Right atrium auricular region (tissue), 2 donors: ENCODE measurements at regions not wholly inside any gene's neighbourhood (a gene's known extent, or its start where the extent isn't known, plus 50 kb on each side); places are given as distances from the start of the nearest gene placed in this dataset.

Experiments used
- DNase-seq: peaks from one replicate; pipeline ENCODE4 v3.0.0-alpha.2; 2019; ENCODE audit warnings: low spot score
- H3K27ac ChIP-seq, 2 donors: fragments of 200-600 bp; sonication (generic); 1 replicate in 1 of 2; 2 replicates in 1 of 2; pipeline ENCODE4 v1.5.1; 2016 to 2019
- H3K27me3 ChIP-seq, 2 donors: fragments of 200-600 bp; sonication (generic); one replicate each; pipeline versions ENCODE4 v1.5.1 to v1.6.0; 2017 to 2019
- H3K36me3 ChIP-seq: fragments of 200-600 bp; sonication (generic); one replicate; pipeline ENCODE4 v1.5.1; 2016
- H3K4me1 ChIP-seq, 2 donors: fragments of 200-600 bp; sonication (generic); one replicate each; pipeline versions ENCODE4 v1.5.1 to v1.6.0; 2017 to 2019
- H3K4me3 ChIP-seq, 2 donors: fragments of 200-600 bp; sonication (generic); 1 replicate in 1 of 2; 2 replicates in 1 of 2; pipeline ENCODE4 v1.5.1; 2017 to 2019; ENCODE audit warnings: mild to moderate bottlenecking in 1 of 2, moderate library complexity in 1 of 2
- H3K9me3 ChIP-seq, 2 donors: fragments of 200-600 bp; sonication (generic); one replicate each; pipeline ENCODE4 v1.5.1; 2019
- TF ChIP-seq, protein P1 (sequence below), 2 donors: fragments of 200-600 bp; sonication (generic); IDR thresholded peaks; one replicate each; pipeline ENCODE4 v1.5.1; 2019; ENCODE audit warnings: antibody characterized with exemption in 2 of 2

DNA sequence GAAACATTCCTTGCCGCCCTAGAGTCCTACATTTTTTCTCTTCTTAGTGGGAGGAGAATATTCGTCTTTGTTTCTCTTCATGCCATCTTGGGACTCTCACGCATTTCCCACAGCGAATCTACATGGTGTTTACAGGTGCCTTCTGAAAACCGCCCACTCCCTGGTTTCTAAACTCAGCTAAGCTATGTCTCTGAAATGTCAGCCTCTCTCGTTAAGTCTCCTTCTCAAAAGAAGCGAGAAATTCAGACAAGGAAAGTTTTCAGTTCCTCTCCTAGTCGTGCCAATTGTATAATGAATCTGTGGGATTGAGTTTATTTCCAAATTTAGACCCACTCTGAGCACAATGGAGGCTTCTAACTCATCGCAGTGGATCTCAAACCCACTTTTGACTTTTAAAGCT lies 186.8 kb upstream of the NFIB start:
- Histone ChIP-seq H3K4me1 (no peaks in the 10 kb centered on the region), H3K36me3 (no peaks in the 10 kb centered on the region), H3K27me3 (no peaks in the 10 kb centered on the region), H3K9me3 (no peaks in the 10 kb centered on the region), H3K4me3 (no peak overlapping the region), H3K27ac (no peak overlapping the region)
- TF ChIP-seq, protein P1, sequence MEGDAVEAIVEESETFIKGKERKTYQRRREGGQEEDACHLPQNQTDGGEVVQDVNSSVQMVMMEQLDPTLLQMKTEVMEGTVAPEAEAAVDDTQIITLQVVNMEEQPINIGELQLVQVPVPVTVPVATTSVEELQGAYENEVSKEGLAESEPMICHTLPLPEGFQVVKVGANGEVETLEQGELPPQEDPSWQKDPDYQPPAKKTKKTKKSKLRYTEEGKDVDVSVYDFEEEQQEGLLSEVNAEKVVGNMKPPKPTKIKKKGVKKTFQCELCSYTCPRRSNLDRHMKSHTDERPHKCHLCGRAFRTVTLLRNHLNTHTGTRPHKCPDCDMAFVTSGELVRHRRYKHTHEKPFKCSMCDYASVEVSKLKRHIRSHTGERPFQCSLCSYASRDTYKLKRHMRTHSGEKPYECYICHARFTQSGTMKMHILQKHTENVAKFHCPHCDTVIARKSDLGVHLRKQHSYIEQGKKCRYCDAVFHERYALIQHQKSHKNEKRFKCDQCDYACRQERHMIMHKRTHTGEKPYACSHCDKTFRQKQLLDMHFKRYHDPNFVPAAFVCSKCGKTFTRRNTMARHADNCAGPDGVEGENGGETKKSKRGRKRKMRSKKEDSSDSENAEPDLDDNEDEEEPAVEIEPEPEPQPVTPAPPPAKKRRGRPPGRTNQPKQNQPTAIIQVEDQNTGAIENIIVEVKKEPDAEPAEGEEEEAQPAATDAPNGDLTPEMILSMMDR (IDR thresholded peaks at IDR 0.05): no peak
- no peak for DNase-seq

DNA sequence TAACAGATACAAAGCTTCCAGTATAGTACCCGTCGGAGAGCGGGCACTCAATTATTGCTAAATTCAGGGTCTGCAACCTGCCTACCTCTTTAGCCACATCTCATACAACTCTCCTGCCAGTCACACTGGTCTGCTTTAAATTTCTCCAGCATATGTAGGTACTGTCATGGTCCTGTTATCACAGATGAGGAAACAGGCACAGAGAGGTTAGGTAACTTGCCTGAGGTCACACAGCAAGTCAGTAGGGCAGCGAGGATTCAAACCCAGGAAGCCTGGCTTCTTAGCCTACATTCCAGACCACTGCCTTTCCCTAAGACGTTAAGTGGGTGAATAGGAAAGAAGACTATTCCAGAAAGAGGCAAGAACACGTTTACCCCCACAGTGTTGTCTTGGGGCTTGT lies 186.0 kb upstream of the NFIB start:
- Histone ChIP-seq H3K4me1 (no peaks in the 10 kb centered on the region), H3K4me3 (no peak overlapping the region), H3K27me3 (no peaks in the 10 kb centered on the region), H3K9me3 (no peaks in the 10 kb centered on the region), H3K27ac (no peak overlapping the region), H3K36me3 (no peaks in the 10 kb centered on the region)
- no peak for DNase-seq
- TF ChIP-seq, protein P1 (IDR thresholded peaks at IDR 0.05): no peak

DNA sequence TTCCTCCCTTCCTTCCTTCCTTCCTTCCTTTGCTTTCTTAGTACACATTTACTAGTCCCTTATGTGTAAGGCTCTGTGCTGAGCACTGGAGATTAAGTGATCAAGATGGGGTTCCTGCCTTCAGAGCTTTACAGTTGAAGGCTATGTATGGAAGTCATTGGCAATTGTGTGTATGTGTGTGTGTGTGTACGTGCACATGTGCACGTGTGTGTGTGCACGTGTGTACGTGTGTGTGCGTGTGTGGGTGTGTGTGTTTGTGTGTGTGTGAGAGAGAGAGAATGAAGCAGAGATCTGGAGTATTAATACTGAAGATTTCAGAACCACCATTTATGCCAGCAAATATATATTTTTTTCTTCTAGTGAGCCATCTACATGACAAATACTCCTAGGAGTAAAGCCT lies 184.9 kb upstream of the NFIB start:
- no peak overlapping the region for H3K27ac ChIP-seq
- H3K4me1 ChIP-seq: no peaks in the 10 kb centered on the region
- TF ChIP-seq, protein P1 (IDR thresholded peaks at IDR 0.05): no peak
- no peak for DNase-seq
- H3K4me3 ChIP-seq: no peak overlapping the region
- no peaks in the 10 kb centered on the region for H3K9me3 ChIP-seq
- H3K27me3 ChIP-seq: no peaks in the 10 kb centered on the region
- no peaks in the 10 kb centered on the region for H3K36me3 ChIP-seq

GRCh38 chr9:14497476-14497875 lies 183.5 kb upstream of the NFIB start:
- H3K4me3 ChIP-seq: no peak overlapping the region
- H3K4me1 ChIP-seq: no peaks in the 10 kb centered on the region
- no peak overlapping the region for H3K27ac ChIP-seq
- H3K27me3 ChIP-seq: no peaks in the 10 kb centered on the region
- H3K9me3 ChIP-seq: no peaks in the 10 kb centered on the region
- TF ChIP-seq, protein P1 (IDR thresholded peaks at IDR 0.05): no peak
- no peaks in the 10 kb centered on the region for H3K36me3 ChIP-seq
- DNase-seq: no peak

DNA sequence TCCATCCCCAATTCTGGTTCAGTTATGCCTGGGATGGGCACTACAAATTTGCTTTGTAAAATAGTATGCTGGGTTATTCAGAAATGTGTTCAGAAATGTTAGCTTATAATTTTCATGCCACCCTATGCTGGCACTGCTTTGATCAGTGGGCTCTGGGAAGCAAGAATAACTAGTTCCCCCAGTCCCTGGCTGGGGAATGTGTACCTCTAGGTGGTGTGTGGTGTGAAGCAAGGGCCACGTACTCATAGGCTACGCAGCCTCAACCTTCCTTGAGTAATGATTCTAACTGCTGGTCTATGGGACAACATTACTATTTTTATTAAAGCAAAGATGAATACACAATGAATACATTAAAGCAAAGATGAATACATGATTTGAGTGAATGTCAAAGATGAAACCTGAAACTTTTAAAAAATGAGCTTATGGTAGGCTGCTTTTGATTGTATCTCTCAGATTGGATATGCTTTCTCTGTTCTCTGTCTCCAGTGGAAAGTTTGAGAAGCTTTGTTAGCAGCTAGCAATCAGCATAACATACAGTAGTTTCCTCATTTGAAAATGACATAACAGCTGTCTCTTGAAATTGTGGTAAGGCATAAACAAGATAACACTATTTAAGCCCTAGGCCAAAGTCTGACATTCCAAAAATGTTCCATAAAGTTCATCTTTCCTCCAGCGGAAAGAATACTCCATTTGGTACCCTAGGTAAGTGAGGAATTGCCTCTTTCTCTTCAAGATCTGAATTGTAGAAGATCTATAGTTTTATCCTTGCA lies 174.7 kb upstream of the NFIB start:
- TF ChIP-seq, protein P1 (IDR thresholded peaks at IDR 0.05): no peak
- Histone ChIP-seq H3K27me3 (no peaks in the 10 kb centered on the region), H3K4me1 (no peaks in the 10 kb centered on the region), H3K36me3 (no peaks in the 10 kb centered on the region), H3K9me3 (no peaks in the 10 kb centered on the region), H3K4me3 (no peak overlapping the region), H3K27ac (no peak overlapping the region)
- DNase-seq: no peak
